MM.1S (cell line): ENCODE measurements at regions not wholly inside any gene's neighbourhood (a gene's known extent, or its start where the extent isn't known, plus 50 kb on each side); places are given as distances from the start of the nearest gene placed in this dataset.

ENCODE experiments used
- DNase-seq: peaks from one replicate; pipeline ENCODE4 v3.0.0-alpha.2; 2015
- H2AFZ ChIP-seq: fragments of 300-600 bp; sonication (generic); 2 replicates; pipeline ENCODE4 v1.6.0; 2016; ENCODE audit warnings: antibody characterized with exemption, low read length
- H3F3A ChIP-seq: fragments of 300-600 bp; sonication (generic); 2 replicates; pipeline ENCODE4 v1.6.1; 2016; ENCODE audit warnings: mild to moderate bottlenecking, antibody characterized with exemption, low read length, moderate library complexity, mixed read lengths; ENCODE audit not compliant: insufficient read depth
- H3K27ac ChIP-seq: fragments of 300-600 bp; sonication (generic); 2 replicates; pipeline ENCODE4 v1.5.1; 2016; ENCODE audit warnings: mild to moderate bottlenecking, low read length
- H3K27me3 ChIP-seq: fragments of 300-600 bp; sonication (generic); replicated peaks from 2 replicates; pipeline ENCODE4 v1.6.0; 2016; ENCODE audit warnings: low read length; ENCODE audit not compliant: insufficient read depth
- H3K36me3 ChIP-seq: fragments of 300-600 bp; sonication (generic); replicated peaks from 2 replicates; pipeline ENCODE4 v1.6.1; 2016; ENCODE audit warnings: mild to moderate bottlenecking, low read length, mixed read lengths; ENCODE audit not compliant: insufficient read depth
- H3K4me1 ChIP-seq: fragments of 300-600 bp; sonication (generic); 2 replicates; pipeline ENCODE4 v1.6.1; 2016; ENCODE audit warnings: low read length, mixed read lengths
- H3K4me2 ChIP-seq: fragments of 300-600 bp; sonication (generic); 2 replicates; pipeline ENCODE4 v1.6.0; 2016; ENCODE audit warnings: low read depth, low read length
- H3K4me3 ChIP-seq: fragments of 300-600 bp; sonication (generic); 2 replicates; pipeline ENCODE4 v1.5.1; 2016; ENCODE audit warnings: low read length, mixed read lengths
- H3K79me2 ChIP-seq: fragments of 300-600 bp; sonication (generic); 2 replicates; pipeline ENCODE4 v1.6.1; 2016; ENCODE audit warnings: mixed run types, low read length, mixed read lengths
- H3K9ac ChIP-seq: fragments of 300-600 bp; sonication (generic); 2 replicates; pipeline ENCODE4 v1.6.1; 2016; ENCODE audit warnings: low read length, mixed read lengths
- H3K9me2 ChIP-seq: fragments of 300-600 bp; sonication (generic); replicated peaks from 2 replicates; pipeline ENCODE4 v1.6.1; 2016; ENCODE audit warnings: mild to moderate bottlenecking, low read length, mixed read lengths; ENCODE audit not compliant: insufficient read depth
- H3K9me3 ChIP-seq: fragments of 300-600 bp; sonication (generic); replicated peaks from 2 replicates; pipeline ENCODE4 v1.6.1; 2016; ENCODE audit warnings: mild to moderate bottlenecking, low read length, mixed read lengths; ENCODE audit not compliant: insufficient read depth
- H4K20me1 ChIP-seq: fragments of 300-600 bp; sonication (generic); 2 replicates; pipeline ENCODE4 v1.6.1; 2016; ENCODE audit warnings: mild to moderate bottlenecking, low read length, moderate library complexity, mixed read lengths; ENCODE audit not compliant: insufficient read depth
- EZH2 ChIP-seq: fragments of 300-600 bp; sonication (generic); optimal IDR thresholded peaks from 2 replicates; pipeline ENCODE3; 2017; ENCODE audit warnings: low read depth, mild to moderate bottlenecking, antibody characterized with exemption, low read length, mixed read lengths
- EZH2phosphoT487 ChIP-seq: fragments of 300-600 bp; sonication (generic); IDR thresholded peaks from 2 replicates; pipeline ENCODE4 v1.6.1; 2018; ENCODE audit warnings: antibody characterized with exemption, low read length
- TF ChIP-seq, protein P1 (sequence below): fragments of 300-600 bp; sonication (generic); IDR thresholded peaks from 2 replicates; pipeline ENCODE4 v1.5.1; 2016; ENCODE audit warnings: antibody characterized with exemption, low read length, mixed read lengths

DNA sequence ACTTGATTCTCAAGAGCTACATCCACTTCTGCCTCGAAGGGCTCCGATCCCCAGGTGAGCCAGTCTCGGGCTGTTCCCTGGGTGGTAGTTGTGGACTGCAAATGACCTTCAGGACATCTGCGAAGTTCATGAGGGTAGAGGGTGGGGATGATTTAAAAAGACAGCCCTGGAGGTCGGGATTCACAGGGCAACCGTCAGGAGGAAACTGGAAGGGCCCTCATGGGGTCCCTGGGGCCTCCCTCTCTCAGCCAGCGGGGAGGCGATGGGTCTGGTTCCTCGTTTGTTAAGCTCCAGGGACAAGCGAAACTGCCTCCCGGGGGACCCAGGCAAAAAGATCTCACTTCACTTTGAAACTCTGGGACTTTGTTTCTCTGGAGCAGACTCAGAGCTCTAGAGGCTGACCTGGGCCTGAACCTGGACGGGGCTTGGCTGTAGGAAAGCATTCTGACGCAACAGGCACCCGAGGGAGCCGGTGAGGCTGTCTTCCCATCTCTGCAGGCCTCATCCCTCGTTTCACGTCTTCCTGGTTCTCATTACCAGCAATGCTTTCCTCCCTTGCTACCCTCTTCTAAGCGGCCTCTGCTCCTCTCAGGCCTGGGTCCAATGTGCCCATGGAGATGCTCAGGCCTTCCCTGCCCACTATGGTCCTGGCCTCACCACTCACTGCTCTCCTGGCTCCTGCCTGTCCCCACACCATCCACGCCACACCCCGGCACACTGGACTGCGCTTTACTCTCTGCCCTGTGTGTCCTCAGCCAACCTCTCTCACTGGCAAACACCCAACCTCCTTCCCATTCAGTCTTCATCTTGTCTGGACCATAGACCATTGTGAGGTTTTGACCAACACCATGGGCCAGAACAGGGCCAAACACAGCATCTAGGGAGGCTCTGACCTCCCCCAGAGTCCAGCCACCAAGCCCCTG lies 214.2 kb upstream of the TNRC6C start:
- Histone ChIP-seq H3F3A (no peaks in the 10 kb centered on the region), H3K27ac (no peak overlapping the region), H3K9ac (no peak overlapping the region), H3K27me3 (no peaks in the 10 kb centered on the region), H3K79me2 (no peaks in the 10 kb centered on the region), H3K9me3 (no peaks in the 10 kb centered on the region), H3K4me3 (no peak overlapping the region), H3K9me2 (no peaks in the 10 kb centered on the region), H3K36me3 (no peaks in the 10 kb centered on the region), H3K4me2 (no peak overlapping the region), H3K4me1 (no peaks in the 10 kb centered on the region), H2AFZ (no peak overlapping the region), H4K20me1 (no peaks in the 10 kb centered on the region)
- DNase-seq: no peak
- no peak for TF ChIP-seq EZH2phosphoT487
- TF ChIP-seq, protein P1, sequence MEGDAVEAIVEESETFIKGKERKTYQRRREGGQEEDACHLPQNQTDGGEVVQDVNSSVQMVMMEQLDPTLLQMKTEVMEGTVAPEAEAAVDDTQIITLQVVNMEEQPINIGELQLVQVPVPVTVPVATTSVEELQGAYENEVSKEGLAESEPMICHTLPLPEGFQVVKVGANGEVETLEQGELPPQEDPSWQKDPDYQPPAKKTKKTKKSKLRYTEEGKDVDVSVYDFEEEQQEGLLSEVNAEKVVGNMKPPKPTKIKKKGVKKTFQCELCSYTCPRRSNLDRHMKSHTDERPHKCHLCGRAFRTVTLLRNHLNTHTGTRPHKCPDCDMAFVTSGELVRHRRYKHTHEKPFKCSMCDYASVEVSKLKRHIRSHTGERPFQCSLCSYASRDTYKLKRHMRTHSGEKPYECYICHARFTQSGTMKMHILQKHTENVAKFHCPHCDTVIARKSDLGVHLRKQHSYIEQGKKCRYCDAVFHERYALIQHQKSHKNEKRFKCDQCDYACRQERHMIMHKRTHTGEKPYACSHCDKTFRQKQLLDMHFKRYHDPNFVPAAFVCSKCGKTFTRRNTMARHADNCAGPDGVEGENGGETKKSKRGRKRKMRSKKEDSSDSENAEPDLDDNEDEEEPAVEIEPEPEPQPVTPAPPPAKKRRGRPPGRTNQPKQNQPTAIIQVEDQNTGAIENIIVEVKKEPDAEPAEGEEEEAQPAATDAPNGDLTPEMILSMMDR: no peak
- no peak for TF ChIP-seq EZH2

DNA sequence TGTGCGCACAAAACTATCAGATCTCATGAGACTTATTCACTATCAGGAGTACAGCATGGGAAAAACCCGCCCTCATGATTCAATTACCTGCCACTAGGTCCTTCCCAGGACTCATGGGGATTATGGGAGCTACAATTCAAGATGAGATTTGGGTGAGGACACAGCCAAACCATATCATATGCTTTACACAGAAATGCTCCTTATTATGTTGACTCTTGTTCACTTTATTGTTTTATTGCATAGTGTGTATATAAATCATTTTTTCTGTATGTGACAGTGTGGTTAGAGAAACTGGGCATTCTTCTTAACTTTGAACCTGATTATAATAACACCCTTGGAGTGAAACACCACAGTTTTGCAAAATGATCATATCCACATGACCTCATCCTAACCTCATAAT lies 212.8 kb upstream of the TNRC6C start:
- H3K27me3 ChIP-seq: no peaks in the 10 kb centered on the region
- H3K4me3 ChIP-seq: no peak overlapping the region
- H3K36me3 ChIP-seq: no peaks in the 10 kb centered on the region
- no peaks in the 10 kb centered on the region for H3K79me2 ChIP-seq
- no peaks in the 10 kb centered on the region for H3K9me3 ChIP-seq
- H4K20me1 ChIP-seq: no peaks in the 10 kb centered on the region
- H3K27ac ChIP-seq: no peak overlapping the region
- no peaks in the 10 kb centered on the region for H3F3A ChIP-seq
- no peak overlapping the region for H3K9ac ChIP-seq
- no peak overlapping the region for H3K4me2 ChIP-seq
- TF ChIP-seq EZH2phosphoT487 (no peak), EZH2 (no peak)
- TF ChIP-seq, protein P1: no peak
- no peaks in the 10 kb centered on the region for H3K4me1 ChIP-seq
- no peaks in the 10 kb centered on the region for H3K9me2 ChIP-seq
- no peak for DNase-seq
- no peak overlapping the region for H2AFZ ChIP-seq

DNA sequence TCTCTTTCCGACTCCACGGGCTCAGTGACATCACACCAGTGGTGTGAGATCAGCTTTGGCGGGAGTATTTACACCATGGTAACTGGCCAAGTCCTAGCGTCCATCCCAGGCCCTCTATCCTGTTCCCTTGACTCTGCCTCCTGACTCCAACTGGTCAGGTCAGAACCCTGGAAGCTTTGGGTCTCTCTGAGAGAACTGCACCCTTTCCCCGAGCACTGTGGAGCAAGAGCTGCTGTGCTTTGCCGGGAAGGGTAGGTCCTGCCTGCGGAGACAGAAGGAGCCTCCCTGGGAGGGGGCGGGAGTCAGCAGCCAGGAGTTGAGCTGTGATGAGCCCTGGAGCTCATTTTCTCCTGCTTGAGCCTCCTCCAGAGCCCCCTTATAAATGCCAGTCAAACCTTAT lies 212.1 kb upstream of the TNRC6C start:
- Histone ChIP-seq H3K4me3 (no peak overlapping the region), H3K9me3 (no peaks in the 10 kb centered on the region), H3K36me3 (no peaks in the 10 kb centered on the region), H2AFZ (no peak overlapping the region), H3K4me2 (no peak overlapping the region), H3F3A (no peaks in the 10 kb centered on the region), H3K27ac (no peak overlapping the region), H3K27me3 (no peaks in the 10 kb centered on the region), H3K9ac (no peak overlapping the region), H3K4me1 (no peaks in the 10 kb centered on the region), H3K79me2 (no peaks in the 10 kb centered on the region), H4K20me1 (no peaks in the 10 kb centered on the region), H3K9me2 (no peaks in the 10 kb centered on the region)
- no peak for TF ChIP-seq EZH2phosphoT487
- TF ChIP-seq EZH2: no peak
- TF ChIP-seq, protein P1: no peak
- DNase-seq: no peak
